GM15510 (cell line): ENCODE measurements at regions not wholly inside any gene's neighbourhood (a gene's known extent, or its start where the extent isn't known, plus 50 kb on each side); places are given as distances from the start of the nearest gene placed in this dataset.

ENCODE experiments used
- POLR2A ChIP-seq: IDR thresholded peaks from 3 replicates; pipeline ENCODE4 v1.6.1; 2011; ENCODE audit warnings: borderline replicate concordance; ENCODE audit not compliant: insufficient read length; ENCODE audit errors: extremely low read depth

DNA sequence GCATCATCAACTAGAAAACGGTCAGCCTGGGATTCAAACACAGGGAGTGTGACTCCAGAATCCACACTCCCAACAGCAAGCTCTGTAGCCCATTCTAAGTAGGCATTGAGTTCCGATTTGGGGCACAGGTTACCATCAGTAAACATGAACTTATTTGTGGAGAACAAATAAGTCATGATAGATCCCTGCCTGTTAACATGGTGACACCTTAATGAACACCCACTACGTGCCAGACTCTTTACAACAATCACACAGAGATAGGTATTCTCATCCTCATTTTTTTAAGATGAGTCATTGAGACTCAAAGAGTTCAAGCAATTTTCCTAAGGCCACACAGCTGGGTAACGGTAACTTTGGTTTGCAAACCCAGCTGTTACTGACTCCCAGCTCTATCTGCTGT, 91.5 kb downstream of the LYZL2 start:
- TF ChIP-seq POLR2A = no peak

- TF ChIP-seq POLR2A = no peak
Measured at GRCh38 chr10:30537586-30537985, 92.0 kb downstream of the LYZL2 start.

- no peak for TF ChIP-seq POLR2A
Measured at GRCh38 chr10:30536578-30536977, 93.0 kb downstream of the LYZL2 start.

DNA sequence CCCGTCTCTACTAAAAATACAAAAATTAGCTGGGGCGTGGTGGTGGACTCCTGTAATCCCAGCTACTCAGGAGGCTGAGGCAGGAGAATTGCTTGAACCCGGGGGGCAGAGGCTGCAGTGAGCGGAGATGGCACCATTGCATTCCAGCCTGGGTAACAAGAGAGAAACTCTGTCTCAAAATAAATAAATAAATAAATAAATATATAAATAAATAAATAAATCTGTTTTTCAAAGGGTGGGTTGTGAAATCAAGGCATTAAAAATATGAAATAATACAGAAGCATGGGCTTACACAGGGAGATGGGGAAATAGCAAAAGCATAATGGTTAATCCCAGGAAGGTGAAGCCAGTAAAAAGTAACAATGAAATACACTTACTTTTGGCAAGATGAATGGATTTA, 93.9 kb downstream of the LYZL2 start:
- TF ChIP-seq POLR2A = no peak

GRCh38 chr10:30534465-30535144, 94.9 kb downstream of the LYZL2 start:
- no peak for TF ChIP-seq POLR2A

DNA sequence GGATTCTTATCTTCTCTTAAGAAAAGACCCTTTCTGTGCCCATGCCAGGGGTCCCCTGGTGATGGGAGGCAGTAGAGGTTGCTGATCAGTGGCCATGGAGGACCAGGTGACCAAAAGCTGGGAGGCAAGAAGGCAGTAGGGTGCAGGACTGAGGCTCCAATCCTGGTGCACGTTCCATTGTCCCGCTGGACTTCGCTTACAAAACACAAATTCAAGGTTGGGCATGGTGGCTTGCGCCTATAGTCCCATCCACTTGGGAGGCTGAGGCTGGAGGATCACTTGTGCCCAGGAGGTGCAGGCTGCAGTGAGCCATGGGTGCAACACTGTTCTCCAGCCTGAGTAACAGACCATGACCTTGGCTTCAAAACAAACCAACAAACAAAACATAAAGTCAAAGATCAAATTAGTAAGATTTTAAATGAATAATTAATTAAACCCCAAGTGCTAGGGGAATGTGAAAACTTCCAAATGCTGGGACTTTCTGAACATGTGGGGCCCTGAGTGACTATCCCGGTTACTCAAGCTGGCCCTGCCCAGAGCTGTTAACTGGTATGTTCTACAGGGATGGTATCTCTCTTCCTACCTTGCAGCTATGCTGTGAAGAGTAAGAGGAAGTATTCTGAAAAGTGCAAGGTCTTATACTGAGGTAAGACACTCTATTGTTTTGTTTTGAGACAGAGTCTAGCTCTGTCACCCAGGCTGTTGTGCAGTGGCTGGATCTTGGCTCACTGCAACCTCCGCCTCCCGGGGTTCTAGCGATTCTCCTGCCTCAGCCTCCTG, 97.6 kb downstream of the LYZL2 start:
- TF ChIP-seq POLR2A = no peak

- TF ChIP-seq POLR2A = peak; percentile 52
Measured at GRCh38 chr10:30529373-30529998, 95.5 kb downstream of the MAP3K8 start.

DNA sequence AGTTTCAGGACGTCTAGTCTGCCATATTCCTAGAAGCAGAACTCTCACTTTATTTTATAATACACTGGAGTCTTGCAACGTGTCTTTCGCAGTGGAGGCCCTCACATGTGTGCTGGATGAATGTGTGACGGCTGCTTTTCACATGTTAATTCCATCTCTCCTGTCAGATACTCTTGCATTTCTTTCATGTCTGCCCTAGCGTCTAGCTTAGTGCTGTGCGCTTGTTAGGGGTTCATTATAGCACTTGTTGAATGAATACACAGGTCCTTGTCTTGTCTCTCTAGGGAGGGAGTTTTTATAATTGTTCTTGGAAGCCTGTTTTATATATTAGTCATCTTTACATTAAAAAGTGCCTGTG, 94.4 kb downstream of the MAP3K8 start:
- TF ChIP-seq POLR2A = no peak

DNA sequence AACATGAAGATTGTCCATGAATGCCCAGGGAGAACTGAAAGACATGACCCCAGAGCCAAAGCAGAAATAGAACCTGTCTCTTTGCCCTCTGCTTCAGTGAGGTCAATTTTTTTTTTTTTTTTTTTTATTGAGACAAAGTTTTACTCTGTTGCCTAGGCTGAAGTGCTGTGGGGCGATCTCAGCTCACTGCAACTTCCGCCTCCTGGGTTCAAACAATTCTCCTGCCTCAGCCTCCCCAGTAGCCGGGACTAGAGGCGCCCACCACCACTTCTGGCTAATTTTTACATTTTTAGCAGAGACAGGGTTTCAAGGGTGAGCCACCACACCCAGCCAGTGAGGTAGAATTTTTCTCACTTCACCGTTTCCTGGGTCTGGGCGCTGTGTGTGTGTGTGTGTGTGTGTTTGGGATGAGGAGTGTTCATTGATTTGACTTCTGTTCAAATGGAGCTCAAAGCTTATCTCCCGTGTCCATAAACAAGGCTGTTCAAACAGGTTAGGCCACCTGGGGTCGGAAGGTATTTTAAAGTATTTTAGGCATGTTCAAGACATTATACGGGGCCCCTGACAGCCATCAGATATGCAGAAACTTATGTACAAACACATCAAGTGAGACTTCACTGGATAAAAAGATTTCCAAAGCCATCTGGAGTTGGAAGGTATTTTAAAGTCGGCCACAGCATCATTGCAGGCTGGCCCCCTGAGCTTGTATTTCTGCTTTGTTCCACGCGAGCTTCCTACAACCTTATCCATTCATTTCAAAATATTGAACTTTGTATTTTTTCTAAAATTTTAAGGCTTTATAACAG, 93.8 kb downstream of the MAP3K8 start:
- TF ChIP-seq POLR2A = no peak

GRCh38 chr10:30518907-30519306, 84.9 kb downstream of the MAP3K8 start:
- no peak for TF ChIP-seq POLR2A
